ENCODE measurements at regions not wholly inside any gene's neighbourhood (a gene's known extent, or its start where the extent isn't known, plus 50 kb on each side); places are given as distances from the start of the nearest gene placed in this dataset.

GRCh38 chr12:13740149-13740545 lies 241.3 kb downstream of the GRIN2B start:
- DNase-seq (ENCODE audit: low read depth, low spot score) (no peak), ATAC-seq (no peak)
- BruUV-seq (replicated peaks) = no TSS peak
- POLR2A ChIA-PET = no interaction called here
- H3K4me3 ChIP-seq (replicated peaks in 1 of 2; ENCODE audit: low read depth in 1 of 2, low read length in 2 of 2) = no peak overlapping the region
- no peaks in the 10 kb centered on the region for H4K20me1 ChIP-seq (ENCODE audit: insufficient read depth)
- CTCF ChIA-PET = interaction anchor here (0.6 to 2.4 kb wide), 9 partner anchors 11 to 484 kb away, joined by 3 to 9 read pairs (median 5); no protein-coding TSS in a partner anchor
- no peak overlapping the region for H2AFZ ChIP-seq (ENCODE audit: low read depth, low read length, poor library complexity, severe bottlenecking)
- no peaks in the 10 kb centered on the region for H3K9me3 ChIP-seq (ENCODE audit: control insufficient read depth in 1 of 2, insufficient read depth in 1 of 2, low read depth in 1 of 2, low read length in 2 of 2)
- intact Hi-C loops (cut with micrococcal nuclease) = no loop called here
- RAD21 ChIA-PET (ENCODE audit: low non-redundant PET in 1 of 2, low total read pairs in 2 of 2, uncharacterized antibody in 2 of 2, unreplicated experiment in 2 of 2) = interaction anchor here in 1 of 2 experiments (0.8 kb wide), 1 partner anchor 427 kb away, joined by 3 read pairs; no protein-coding TSS in a partner anchor
- H3K27ac ChIP-seq (ENCODE audit: low read depth, low read length) = no peak overlapping the region
- H3K4me1 ChIP-seq (ENCODE audit: control insufficient read depth in 1 of 2, insufficient read depth in 2 of 2, low read length in 2 of 2) = peaks cover 15 to 25% of the 10 kb centered on the region in 2 experiments; a peak in 3 of 4 replicates
- peak overlapping the region; percentile 12; the same call in 1 of the 2 replicates for H3K4me2 ChIP-seq (ENCODE audit: low read length)
- H3K27me3 ChIP-seq (ENCODE audit: insufficient read depth, low read length) = no peaks in the 10 kb centered on the region
- TF ChIP-seq POLR2A (IDR thresholded peaks at IDR 0.05; ENCODE audit: borderline replicate concordance, extremely low read depth, insufficient read depth, insufficient read length) (no peak), EZH2phosphoT487 (IDR thresholded peaks at IDR 0.05; ENCODE audit: borderline replicate concordance) (no peak), MAX (IDR thresholded peaks at IDR 0.05) (no peak)
- H3K36me3 ChIP-seq (ENCODE audit: control insufficient read depth in 1 of 2, insufficient read depth in 2 of 2, low read length in 2 of 2) = no peaks in the 10 kb centered on the region
- H3K9ac ChIP-seq (ENCODE audit: low read length) = no peak overlapping the region
- no peaks in the 10 kb centered on the region for H3K79me2 ChIP-seq (ENCODE audit: insufficient read depth, low read length)
- no peaks in the 10 kb centered on the region for H3K9me2 ChIP-seq (ENCODE audit: insufficient read depth)

- peaks cover 13 to 28% of the 10 kb centered on the region in 2 experiments; a peak in 3 of 4 replicates for H3K4me1 ChIP-seq (ENCODE audit: control insufficient read depth in 1 of 2, insufficient read depth in 2 of 2, low read length in 2 of 2)
- no peak overlapping the region for H3K4me3 ChIP-seq (replicated peaks in 1 of 2; ENCODE audit: low read depth in 1 of 2, low read length in 2 of 2)
- TF ChIP-seq FOSL1 (IDR thresholded peaks at IDR 0.05; ENCODE audit: low read depth) (no peak), EGR1 (IDR thresholded peaks at IDR 0.05; ENCODE audit: low read depth) (no peak)
- no peaks in the 10 kb centered on the region for H3K27me3 ChIP-seq (ENCODE audit: insufficient read depth, low read length)
- CTCF ChIA-PET = no interaction called here
- H3K27ac ChIP-seq (ENCODE audit: low read depth, low read length) = peak overlapping the region; percentile 52; the same call in 1 of the 2 replicates
- intact Hi-C loops (cut with micrococcal nuclease) = loop anchor here (10.0 kb wide), 1 partner anchor 391 kb away; no protein-coding TSS in a partner anchor
- H3K4me2 ChIP-seq (ENCODE audit: low read length) = no peak overlapping the region
- RAD21 ChIA-PET (ENCODE audit: low non-redundant PET in 1 of 2, low total read pairs in 2 of 2, uncharacterized antibody in 2 of 2, unreplicated experiment in 2 of 2) = no interaction called here
- H3K9ac ChIP-seq (ENCODE audit: low read length) = no peak overlapping the region
- no peaks in the 10 kb centered on the region for H3K36me3 ChIP-seq (ENCODE audit: control insufficient read depth in 1 of 2, insufficient read depth in 2 of 2, low read length in 2 of 2)
- BruUV-seq (replicated peaks) = no TSS peak
- no peaks in the 10 kb centered on the region for H3K79me2 ChIP-seq (ENCODE audit: insufficient read depth, low read length)
- POLR2A ChIA-PET = no interaction called here
- no peak for ATAC-seq
- no peaks in the 10 kb centered on the region for H3K9me2 ChIP-seq (ENCODE audit: insufficient read depth)
- no peaks in the 10 kb centered on the region for H3K9me3 ChIP-seq (ENCODE audit: control insufficient read depth in 1 of 2, insufficient read depth in 1 of 2, low read depth in 1 of 2, low read length in 2 of 2)
- no peak for DNase-seq (ENCODE audit: low read depth, low spot score)
- no peaks in the 10 kb centered on the region for H4K20me1 ChIP-seq (ENCODE audit: insufficient read depth)
- no peak overlapping the region for H2AFZ ChIP-seq (ENCODE audit: low read depth, low read length, poor library complexity, severe bottlenecking)
Observed at GRCh38 chr12:13735734-13736133, 245.7 kb downstream of the GRIN2B start.

Measured in HCT116 (cell line).